ENCODE measurements at regions not wholly inside any gene's neighbourhood (a gene's known extent, or its start where the extent isn't known, plus 50 kb on each side); places are given as distances from the start of the nearest gene placed in this dataset.

GRCh38 chr20:41935259-41935791, 317.1 kb upstream of the CHD6 start:
- TF ChIP-seq CTCF (IDR thresholded peaks at IDR 0.05) = no peak
- TF ChIP-seq ZFX (IDR thresholded peaks at IDR 0.05; ENCODE audit: borderline replicate concordance) = no peak

Measured in 22Rv1 (cell line).